ENCODE measurements at regions not wholly inside any gene's neighbourhood (a gene's known extent, or its start where the extent isn't known, plus 50 kb on each side); places are given as distances from the start of the nearest gene placed in this dataset.

DNA sequence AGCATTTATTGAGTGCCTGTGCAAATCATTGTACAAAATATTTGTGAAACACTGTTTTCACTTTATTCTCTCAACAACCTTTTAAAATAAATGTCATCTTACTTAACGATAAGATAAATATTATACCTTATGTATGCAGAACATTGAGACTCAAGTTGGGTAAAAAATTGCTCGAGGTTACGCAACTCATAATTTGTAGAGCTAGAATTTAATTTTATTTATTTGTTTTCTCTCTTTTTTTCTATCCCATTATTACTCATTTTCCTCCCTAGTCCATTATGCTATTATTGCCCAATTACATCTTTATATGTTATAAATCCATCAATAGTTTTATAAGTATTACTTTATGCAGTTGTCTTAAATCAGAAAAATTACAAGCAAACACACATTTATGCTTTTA is 77.4 kb upstream of the ELOVL5 start:
- TF ChIP-seq CTCF (IDR thresholded peaks at IDR 0.05) (no peak), POLR2A (IDR thresholded peaks at IDR 0.05) (no peak), POLR2AphosphoS5 (IDR thresholded peaks at IDR 0.05) (no peak), EP300 (IDR thresholded peaks at IDR 0.05; ENCODE audit: low read depth) (no peak)
